HCT116 (cell line): ENCODE measurements at regions not wholly inside any gene's neighbourhood (a gene's known extent, or its start where the extent isn't known, plus 50 kb on each side); places are given as distances from the start of the nearest gene placed in this dataset.

ENCODE experiments used
- CEBPB ChIP-seq: IDR thresholded peaks from 2 replicates; pipeline ENCODE4 v1.6.1; 2012; ENCODE audit warnings: low read depth
- POLR2A ChIP-seq: IDR thresholded peaks from 2 replicates; pipeline ENCODE4 v1.7.0; 2011; ENCODE audit warnings: borderline replicate concordance; ENCODE audit not compliant: insufficient read depth, insufficient read length; ENCODE audit errors: extremely low read depth
- RAD21 ChIP-seq: IDR thresholded peaks from 2 replicates; pipeline ENCODE4 v1.6.1; 2012; ENCODE audit warnings: low read depth, mild to moderate bottlenecking
- SRF ChIP-seq: IDR thresholded peaks from 2 replicates; pipeline ENCODE4 v1.6.1; 2012; ENCODE audit warnings: low read depth
- TCF7L2 ChIP-seq: IDR thresholded peaks from 2 replicates; pipeline ENCODE4 v1.7.0; 2011; ENCODE audit warnings: borderline replicate concordance, inconsistent platforms; ENCODE audit not compliant: insufficient read depth, insufficient read length; ENCODE audit errors: extremely low read depth
- YY1 ChIP-seq: IDR thresholded peaks from 2 replicates; pipeline ENCODE4 v1.6.1; 2011; ENCODE audit warnings: low read length, low read depth, moderate library complexity, mild to moderate bottlenecking; ENCODE audit not compliant: insufficient replicate concordance; ENCODE audit errors: extremely low read depth
- ZNF274 ChIP-seq: fragments of 200-500 bp; sonication (Bioruptor generic); IDR thresholded peaks from 2 replicates; pipeline ENCODE4 v1.6.1; 2014; ENCODE audit warnings: mild to moderate bottlenecking, low read depth, low read length, inconsistent platforms
- TF ChIP-seq, protein P1 (sequence below), 3 experiments: fragments of 200-600 bp in 1 of 3; sonication (generic) in 1 of 3; IDR thresholded peaks in 2 of 3; conservative IDR thresholded peaks in 1 of 3; 2 replicates each; pipeline ENCODE4 v1.5.1; 2012 to 2017; ENCODE audit warnings: low read depth in 2 of 3, low read length in 2 of 3, antibody characterized with exemption in 1 of 3, borderline replicate concordance in 1 of 3, control low read depth in 1 of 3, mild to moderate bottlenecking in 1 of 3, mixed read lengths in 1 of 3, mixed run types in 1 of 3, moderate library complexity in 1 of 3; ENCODE audit not compliant: insufficient read depth in 1 of 3
- TF ChIP-seq, protein P2 (sequence below): IDR thresholded peaks from 2 replicates; pipeline ENCODE4 v1.6.1; 2012; ENCODE audit warnings: low read depth

- TF ChIP-seq, protein P1, sequence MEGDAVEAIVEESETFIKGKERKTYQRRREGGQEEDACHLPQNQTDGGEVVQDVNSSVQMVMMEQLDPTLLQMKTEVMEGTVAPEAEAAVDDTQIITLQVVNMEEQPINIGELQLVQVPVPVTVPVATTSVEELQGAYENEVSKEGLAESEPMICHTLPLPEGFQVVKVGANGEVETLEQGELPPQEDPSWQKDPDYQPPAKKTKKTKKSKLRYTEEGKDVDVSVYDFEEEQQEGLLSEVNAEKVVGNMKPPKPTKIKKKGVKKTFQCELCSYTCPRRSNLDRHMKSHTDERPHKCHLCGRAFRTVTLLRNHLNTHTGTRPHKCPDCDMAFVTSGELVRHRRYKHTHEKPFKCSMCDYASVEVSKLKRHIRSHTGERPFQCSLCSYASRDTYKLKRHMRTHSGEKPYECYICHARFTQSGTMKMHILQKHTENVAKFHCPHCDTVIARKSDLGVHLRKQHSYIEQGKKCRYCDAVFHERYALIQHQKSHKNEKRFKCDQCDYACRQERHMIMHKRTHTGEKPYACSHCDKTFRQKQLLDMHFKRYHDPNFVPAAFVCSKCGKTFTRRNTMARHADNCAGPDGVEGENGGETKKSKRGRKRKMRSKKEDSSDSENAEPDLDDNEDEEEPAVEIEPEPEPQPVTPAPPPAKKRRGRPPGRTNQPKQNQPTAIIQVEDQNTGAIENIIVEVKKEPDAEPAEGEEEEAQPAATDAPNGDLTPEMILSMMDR (IDR thresholded peaks at IDR 0.05 in 2 of 3, conservative IDR thresholded peaks at IDR 0.05 in 1 of 3; ENCODE audit: borderline replicate concordance in 1 of 3, insufficient read depth in 1 of 3, low read depth in 2 of 3, low read length in 2 of 3), result no peak
- TF ChIP-seq, protein P2, sequence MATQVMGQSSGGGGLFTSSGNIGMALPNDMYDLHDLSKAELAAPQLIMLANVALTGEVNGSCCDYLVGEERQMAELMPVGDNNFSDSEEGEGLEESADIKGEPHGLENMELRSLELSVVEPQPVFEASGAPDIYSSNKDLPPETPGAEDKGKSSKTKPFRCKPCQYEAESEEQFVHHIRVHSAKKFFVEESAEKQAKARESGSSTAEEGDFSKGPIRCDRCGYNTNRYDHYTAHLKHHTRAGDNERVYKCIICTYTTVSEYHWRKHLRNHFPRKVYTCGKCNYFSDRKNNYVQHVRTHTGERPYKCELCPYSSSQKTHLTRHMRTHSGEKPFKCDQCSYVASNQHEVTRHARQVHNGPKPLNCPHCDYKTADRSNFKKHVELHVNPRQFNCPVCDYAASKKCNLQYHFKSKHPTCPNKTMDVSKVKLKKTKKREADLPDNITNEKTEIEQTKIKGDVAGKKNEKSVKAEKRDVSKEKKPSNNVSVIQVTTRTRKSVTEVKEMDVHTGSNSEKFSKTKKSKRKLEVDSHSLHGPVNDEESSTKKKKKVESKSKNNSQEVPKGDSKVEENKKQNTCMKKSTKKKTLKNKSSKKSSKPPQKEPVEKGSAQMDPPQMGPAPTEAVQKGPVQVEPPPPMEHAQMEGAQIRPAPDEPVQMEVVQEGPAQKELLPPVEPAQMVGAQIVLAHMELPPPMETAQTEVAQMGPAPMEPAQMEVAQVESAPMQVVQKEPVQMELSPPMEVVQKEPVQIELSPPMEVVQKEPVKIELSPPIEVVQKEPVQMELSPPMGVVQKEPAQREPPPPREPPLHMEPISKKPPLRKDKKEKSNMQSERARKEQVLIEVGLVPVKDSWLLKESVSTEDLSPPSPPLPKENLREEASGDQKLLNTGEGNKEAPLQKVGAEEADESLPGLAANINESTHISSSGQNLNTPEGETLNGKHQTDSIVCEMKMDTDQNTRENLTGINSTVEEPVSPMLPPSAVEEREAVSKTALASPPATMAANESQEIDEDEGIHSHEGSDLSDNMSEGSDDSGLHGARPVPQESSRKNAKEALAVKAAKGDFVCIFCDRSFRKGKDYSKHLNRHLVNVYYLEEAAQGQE, result no peak
- TF ChIP-seq RAD21 (no peak), ZNF274 (no peak), TCF7L2 (no peak), SRF (no peak), CEBPB (no peak), POLR2A (no peak), YY1 (no peak)
These were observed 57.1 kb upstream of the RALY start for GRCh38 chr20:33936656-33937055.
